Large intestine (tissue), 3 donors: ENCODE measurements at regions not wholly inside any gene's neighbourhood (a gene's known extent, or its start where the extent isn't known, plus 50 kb on each side); places are given as distances from the start of the nearest gene placed in this dataset.

Experiments
- DNase-seq, 2 donors: peaks; one replicate each; pipeline versions ENCODE4 v3.0.0 to v3.0.0-alpha.2; 2013
- H3K27ac ChIP-seq: one replicate; pipeline ENCODE4 v1.5.1; 2013; ENCODE audit warnings: low read length
- H3K27me3 ChIP-seq: 2 replicates; pipeline ENCODE4 v1.6.1; 2013; ENCODE audit warnings: low read length; ENCODE audit not compliant: control insufficient read depth, insufficient read depth
- H3K36me3 ChIP-seq: 2 replicates; pipeline ENCODE4 v1.6.1; 2013; ENCODE audit warnings: low read length; ENCODE audit not compliant: control insufficient read depth, insufficient read depth
- H3K4me1 ChIP-seq: one replicate; pipeline ENCODE4 v1.6.1; 2013; ENCODE audit warnings: low read length; ENCODE audit not compliant: control insufficient read depth, insufficient read depth
- H3K4me3 ChIP-seq: one replicate; pipeline ENCODE4 v1.5.1; 2013; ENCODE audit warnings: low read length
- H3K9me3 ChIP-seq: one replicate; pipeline ENCODE4 v1.6.1; 2013; ENCODE audit warnings: mild to moderate bottlenecking, low read depth, low read length, moderate library complexity; ENCODE audit not compliant: control insufficient read depth
- WGBS: methylation state at CpG from one replicate; pipeline ENCODE4 v1.1.5; 2013; ENCODE audit warnings: low lambda C conversion rate; ENCODE audit not compliant: insufficient coverage; 5-methylcytosine and 5-hydroxymethylcytosine counted together

- H3K4me1 ChIP-seq = no peaks in the 10 kb centered on the region
- H3K4me3 ChIP-seq = no peak overlapping the region
- no peaks in the 10 kb centered on the region for H3K9me3 ChIP-seq
- H3K36me3 ChIP-seq = no peaks in the 10 kb centered on the region
- no CpG with 5 or more reads among the region's 51 CpGs for WGBS
- DNase-seq = peak; percentile 56 to 61
- H3K27me3 ChIP-seq = no peaks in the 10 kb centered on the region
- H3K27ac ChIP-seq = no peak overlapping the region
Measured at GRCh38 chr22:49632199-49633009, 195.3 kb downstream of the BRD1 start.

- no peaks in the 10 kb centered on the region for H3K27me3 ChIP-seq
- DNase-seq = no peak
- WGBS = no CpG with 5 or more reads among the region's 17 CpGs
- no peak overlapping the region for H3K27ac ChIP-seq
- no peaks in the 10 kb centered on the region for H3K4me1 ChIP-seq
- no peaks in the 10 kb centered on the region for H3K36me3 ChIP-seq
- no peak overlapping the region for H3K4me3 ChIP-seq
- H3K9me3 ChIP-seq = no peaks in the 10 kb centered on the region
Measured at GRCh38 chr22:49630448-49630946, 197.2 kb downstream of the BRD1 start.

- DNase-seq = no peak
- Histone ChIP-seq H3K4me1 (no peaks in the 10 kb centered on the region), H3K36me3 (no peaks in the 10 kb centered on the region), H3K27ac (no peak overlapping the region), H3K27me3 (no peaks in the 10 kb centered on the region), H3K4me3 (no peak overlapping the region), H3K9me3 (no peaks in the 10 kb centered on the region)
- WGBS = no CpG with 5 or more reads among the region's 16 CpGs
Measured at GRCh38 chr22:49629586-49630447, 197.9 kb downstream of the BRD1 start.

GRCh38 chr22:49629261-49629570 lies 198.5 kb downstream of the BRD1 start:
- no peaks in the 10 kb centered on the region for H3K27me3 ChIP-seq
- H3K9me3 ChIP-seq = no peaks in the 10 kb centered on the region
- no peaks in the 10 kb centered on the region for H3K4me1 ChIP-seq
- DNase-seq = no peak
- no CpG with 5 or more reads among the region's 8 CpGs for WGBS
- H3K4me3 ChIP-seq = no peak overlapping the region
- no peaks in the 10 kb centered on the region for H3K36me3 ChIP-seq
- no peak overlapping the region for H3K27ac ChIP-seq

- Histone ChIP-seq H3K36me3 (no peaks in the 10 kb centered on the region), H3K4me3 (no peak overlapping the region), H3K27me3 (no peaks in the 10 kb centered on the region), H3K9me3 (no peaks in the 10 kb centered on the region), H3K4me1 (no peaks in the 10 kb centered on the region), H3K27ac (no peak overlapping the region)
- no peak for DNase-seq
- no CpG with 5 or more reads among the region's 27 CpGs for WGBS
Measured at GRCh38 chr22:49628391-49629260, 199.0 kb downstream of the BRD1 start.

- no peaks in the 10 kb centered on the region for H3K9me3 ChIP-seq
- no peak for DNase-seq
- H3K27ac ChIP-seq = no peak overlapping the region
- no CpG with 5 or more reads among the region's 31 CpGs for WGBS
- no peaks in the 10 kb centered on the region for H3K4me1 ChIP-seq
- no peak overlapping the region for H3K4me3 ChIP-seq
- H3K36me3 ChIP-seq = no peaks in the 10 kb centered on the region
- no peaks in the 10 kb centered on the region for H3K27me3 ChIP-seq
Measured at GRCh38 chr22:49627217-49628181, 200.2 kb downstream of the BRD1 start.

GRCh38 chr22:49626361-49627216 lies 201.1 kb downstream of the BRD1 start:
- Histone ChIP-seq H3K36me3 (no peaks in the 10 kb centered on the region), H3K27me3 (no peaks in the 10 kb centered on the region), H3K27ac (no peak overlapping the region), H3K4me1 (no peaks in the 10 kb centered on the region), H3K9me3 (no peaks in the 10 kb centered on the region), H3K4me3 (no peak overlapping the region)
- DNase-seq = no peak
- WGBS = no CpG with 5 or more reads among the region's 20 CpGs

- DNase-seq = no peak
- WGBS = no CpG with 5 or more reads among the region's 19 CpGs
Measured at GRCh38 chr22:49624421-49625177, 203.1 kb downstream of the BRD1 start.

More at GRCh38 chr22:49624421-49625177, 203.1 kb downstream of the BRD1 start:
- no peaks in the 10 kb centered on the region for H3K9me3 ChIP-seq
- no peaks in the 10 kb centered on the region for H3K4me1 ChIP-seq
- H3K27ac ChIP-seq = no peak overlapping the region
- H3K27me3 ChIP-seq = no peaks in the 10 kb centered on the region
- H3K36me3 ChIP-seq = no peaks in the 10 kb centered on the region
- no peak overlapping the region for H3K4me3 ChIP-seq
